Astrocyte of the spinal cord (primary cell): ENCODE measurements at regions not wholly inside any gene's neighbourhood (a gene's known extent, or its start where the extent isn't known, plus 50 kb on each side); places are given as distances from the start of the nearest gene placed in this dataset.

Experiments used
- DNase-seq: peaks from one replicate; pipeline ENCODE4 v3.0.0; 2011; ENCODE audit warnings: low read depth, low spot score
- H3K4me3 ChIP-seq: 2 replicates; pipeline ENCODE4 v1.5.1; 2011; ENCODE audit warnings: low read depth, mild to moderate bottlenecking, low read length, moderate library complexity
- in situ Hi-C: cut with HindIII; loops from 2 replicates; pipeline ENCODE4 v1.10.0; 2017; ENCODE audit warnings: low sequenced_read_pairs
- TF ChIP-seq, protein P1 (sequence below): IDR thresholded peaks from 2 replicates; pipeline ENCODE4 v1.5.1; 2012; ENCODE audit warnings: low read depth, mild to moderate bottlenecking, low read length, inconsistent platforms

DNA sequence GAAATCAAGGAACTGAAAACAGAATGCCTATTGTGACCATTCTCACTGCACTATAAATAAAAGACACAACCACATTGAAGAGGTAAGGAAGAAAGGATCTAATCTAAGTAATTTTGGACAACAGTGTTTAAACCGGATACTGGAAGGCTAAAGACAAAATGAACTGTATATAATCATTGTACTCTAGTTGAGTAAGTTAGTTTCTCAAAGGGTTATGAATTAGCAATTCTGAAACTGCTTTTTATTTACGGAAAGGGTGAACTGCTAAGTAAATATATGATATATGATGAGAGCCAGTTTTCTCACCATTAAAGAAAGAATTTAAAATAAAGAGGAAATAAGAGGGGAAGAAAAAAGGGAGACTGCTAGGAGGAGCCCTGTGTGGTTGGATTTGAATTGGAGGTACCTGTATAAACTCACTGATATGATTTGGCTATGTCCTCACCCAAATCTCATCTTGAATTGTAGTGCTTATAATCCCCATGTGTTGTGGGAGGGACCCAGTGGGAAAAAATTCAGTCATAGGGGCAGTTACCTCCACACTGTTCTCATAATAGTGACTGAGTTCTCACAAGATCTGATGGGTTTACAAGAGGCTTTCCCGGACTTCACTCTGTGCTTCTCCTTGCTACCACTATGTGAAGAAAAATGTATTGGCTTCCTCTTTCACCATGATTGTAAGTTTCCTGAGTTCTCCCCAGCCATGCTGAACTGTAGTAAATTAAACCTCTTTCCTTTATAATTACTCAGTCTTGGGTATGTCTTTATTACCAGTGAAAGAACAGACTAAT is 607.7 kb downstream of the PYDC2 start:
- in situ Hi-C loops, result no loop called here
- no peak for DNase-seq
- TF ChIP-seq, protein P1, sequence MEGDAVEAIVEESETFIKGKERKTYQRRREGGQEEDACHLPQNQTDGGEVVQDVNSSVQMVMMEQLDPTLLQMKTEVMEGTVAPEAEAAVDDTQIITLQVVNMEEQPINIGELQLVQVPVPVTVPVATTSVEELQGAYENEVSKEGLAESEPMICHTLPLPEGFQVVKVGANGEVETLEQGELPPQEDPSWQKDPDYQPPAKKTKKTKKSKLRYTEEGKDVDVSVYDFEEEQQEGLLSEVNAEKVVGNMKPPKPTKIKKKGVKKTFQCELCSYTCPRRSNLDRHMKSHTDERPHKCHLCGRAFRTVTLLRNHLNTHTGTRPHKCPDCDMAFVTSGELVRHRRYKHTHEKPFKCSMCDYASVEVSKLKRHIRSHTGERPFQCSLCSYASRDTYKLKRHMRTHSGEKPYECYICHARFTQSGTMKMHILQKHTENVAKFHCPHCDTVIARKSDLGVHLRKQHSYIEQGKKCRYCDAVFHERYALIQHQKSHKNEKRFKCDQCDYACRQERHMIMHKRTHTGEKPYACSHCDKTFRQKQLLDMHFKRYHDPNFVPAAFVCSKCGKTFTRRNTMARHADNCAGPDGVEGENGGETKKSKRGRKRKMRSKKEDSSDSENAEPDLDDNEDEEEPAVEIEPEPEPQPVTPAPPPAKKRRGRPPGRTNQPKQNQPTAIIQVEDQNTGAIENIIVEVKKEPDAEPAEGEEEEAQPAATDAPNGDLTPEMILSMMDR, result no peak
- no peak overlapping the region for H3K4me3 ChIP-seq

DNA sequence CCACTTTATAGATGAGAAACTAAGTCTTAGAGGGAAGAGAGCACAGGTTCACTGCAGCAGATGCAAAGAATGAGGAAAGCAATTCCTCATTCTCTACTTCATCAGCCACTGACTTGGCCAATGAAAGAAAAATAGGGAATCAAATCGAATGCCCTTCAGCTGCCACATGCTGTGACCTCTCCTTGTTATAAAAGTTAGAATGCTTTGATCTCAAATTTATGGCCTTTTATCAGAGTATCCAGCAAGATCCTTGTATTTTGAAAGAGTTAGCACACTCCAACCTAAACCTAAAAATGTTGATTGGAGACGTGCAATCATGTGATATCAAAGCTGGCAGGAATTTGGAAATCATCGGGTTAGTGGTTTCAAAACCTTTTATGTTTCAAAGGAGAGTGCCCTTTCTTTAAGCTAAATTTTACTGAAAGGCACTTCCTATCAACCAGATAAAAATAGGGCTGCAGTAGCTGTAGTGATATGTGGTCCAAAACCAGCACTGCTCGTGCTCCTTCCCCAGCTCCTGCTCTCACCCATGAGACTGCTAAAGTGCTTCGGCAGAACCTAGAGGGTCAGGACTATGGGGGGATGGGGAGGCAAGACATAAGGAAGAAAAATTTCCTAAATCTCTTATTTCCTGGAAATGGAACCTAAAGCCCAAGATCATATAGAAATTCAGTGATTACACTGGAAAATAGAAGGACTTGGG is 617.0 kb downstream of the PYDC2 start:
- in situ Hi-C loops, result no loop called here
- no peak overlapping the region for H3K4me3 ChIP-seq
- DNase-seq, result no peak
- TF ChIP-seq, protein P1, result no peak

DNA sequence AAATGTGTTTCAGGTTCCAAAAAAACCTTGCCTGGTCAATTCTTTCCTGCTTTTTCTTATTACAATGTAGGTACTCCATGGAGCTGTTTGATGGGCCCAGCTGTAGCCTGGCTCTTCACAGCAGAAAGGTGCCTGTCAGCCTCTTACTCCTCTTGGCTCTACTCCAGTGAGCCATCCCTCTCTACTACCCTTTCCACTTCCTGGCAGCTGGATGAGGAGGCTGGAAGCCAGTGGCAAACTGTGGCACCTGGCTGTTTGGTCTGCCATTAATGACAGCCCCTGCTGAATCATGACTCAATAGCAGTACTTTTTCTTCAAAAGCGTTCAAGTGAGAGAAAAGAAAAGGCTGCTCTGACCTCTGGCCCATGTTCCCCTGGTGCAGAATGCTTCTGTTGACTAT is 618.1 kb downstream of the PYDC2 start:
- in situ Hi-C loops, result no loop called here

DNA sequence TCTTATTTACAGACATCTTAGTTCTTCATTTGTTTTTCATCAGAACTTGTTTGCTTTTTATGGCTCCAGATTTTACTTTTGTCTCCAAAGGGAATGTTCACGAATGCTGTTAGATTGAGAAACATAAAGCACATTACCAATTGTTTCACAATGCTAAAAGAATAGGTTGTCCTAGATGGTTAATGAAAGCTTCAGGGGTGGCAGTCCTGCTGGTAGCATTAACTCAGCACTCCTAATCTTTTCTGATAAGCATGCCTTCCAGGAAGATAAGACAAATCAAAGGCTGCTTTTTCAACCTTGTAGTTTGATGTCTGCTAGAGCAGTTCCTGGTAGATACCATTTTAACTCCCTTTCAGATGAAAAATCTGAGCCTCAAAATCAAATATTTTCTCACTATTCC is 619.4 kb downstream of the PYDC2 start:
- TF ChIP-seq, protein P1, result no peak
- DNase-seq, result no peak
- in situ Hi-C loops, result no loop called here
- H3K4me3 ChIP-seq, result no peak overlapping the region

More for the DNA sequence above, 618.1 kb downstream of the PYDC2 start:
- no peak for DNase-seq
- TF ChIP-seq, protein P1, result no peak
- no peak overlapping the region for H3K4me3 ChIP-seq

DNA sequence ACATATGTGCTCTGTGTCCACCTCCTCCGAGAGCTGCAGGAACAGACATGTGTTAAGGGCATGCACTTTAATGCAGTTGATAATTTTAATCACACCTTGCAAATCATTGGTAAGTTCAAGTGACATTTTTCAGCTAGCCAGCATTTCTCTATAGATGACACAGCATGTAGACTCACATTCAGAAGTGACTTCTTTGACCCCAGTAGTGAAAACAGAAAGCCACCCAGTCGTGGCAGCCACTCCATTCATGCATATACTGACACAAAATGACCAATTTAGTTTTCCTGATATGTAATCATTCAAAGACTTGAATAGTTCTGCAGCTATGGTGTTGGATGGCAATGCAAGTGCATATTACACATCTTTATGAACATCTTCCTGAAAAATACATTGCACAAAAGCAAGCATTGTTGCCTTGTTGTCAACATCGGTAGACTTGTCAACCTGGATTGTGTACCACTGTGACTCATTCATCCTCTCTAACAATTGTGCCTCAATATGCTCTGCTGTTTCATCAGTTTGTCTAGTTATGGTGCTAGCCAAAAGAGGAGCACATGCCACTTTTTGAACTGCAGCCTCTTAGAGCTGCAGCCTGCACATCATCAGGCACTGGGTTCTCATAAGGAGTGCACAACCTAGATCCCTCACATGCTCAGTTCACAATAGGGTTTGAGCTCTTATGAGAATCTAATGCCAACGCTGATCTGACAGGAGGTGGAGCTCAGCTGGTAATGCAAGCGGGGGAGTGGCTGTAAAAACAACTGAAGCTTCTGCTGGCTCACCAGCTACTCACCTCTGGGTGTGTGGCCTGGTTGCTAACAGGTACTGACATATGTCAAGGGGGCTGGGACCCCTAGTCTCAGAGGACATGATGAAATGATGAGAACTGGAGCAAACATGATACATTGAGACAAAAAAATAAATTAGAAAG is 622.0 kb downstream of the PYDC2 start:
- TF ChIP-seq, protein P1, result no peak
- in situ Hi-C loops, result no loop called here
- DNase-seq, result no peak

More for the DNA sequence above, 622.0 kb downstream of the PYDC2 start:
- no peak overlapping the region for H3K4me3 ChIP-seq
